ENCODE measurements at regions not wholly inside any gene's neighbourhood (a gene's known extent, or its start where the extent isn't known, plus 50 kb on each side); places are given as distances from the start of the nearest gene placed in this dataset.

DNA sequence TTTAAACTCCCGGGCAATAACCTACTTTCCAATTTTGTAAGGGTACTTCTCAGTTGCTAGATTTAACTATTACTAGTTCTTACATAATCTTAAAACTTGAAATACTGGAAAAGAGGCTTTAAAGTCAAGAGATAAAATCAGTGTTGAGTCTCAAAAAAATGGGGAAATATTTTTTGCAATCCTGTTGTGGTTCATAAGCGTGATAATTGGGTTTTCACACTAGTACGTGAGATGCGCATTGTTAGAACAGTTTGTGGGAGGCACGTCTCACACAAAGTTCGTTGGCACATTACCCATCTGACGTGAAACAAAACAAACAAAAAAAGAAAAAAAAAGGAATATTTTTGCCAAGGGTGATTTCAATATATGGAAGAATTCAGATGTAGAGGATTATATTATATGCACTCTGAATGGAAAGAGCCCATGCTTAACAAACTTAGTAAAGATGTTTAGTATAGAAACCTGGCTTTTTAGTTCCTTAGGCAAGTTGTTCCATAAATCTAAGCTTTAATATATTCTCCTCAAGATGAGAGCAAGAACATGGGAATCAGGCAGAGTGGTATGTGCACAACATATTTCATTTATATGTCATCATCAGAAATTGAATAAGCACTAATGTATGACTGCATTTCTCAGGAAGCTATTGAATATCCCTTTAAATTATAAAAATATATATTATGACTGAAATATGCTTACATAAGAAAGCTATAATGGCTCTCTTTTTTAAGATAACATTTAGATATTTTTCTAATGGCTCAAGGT, 73.9 kb upstream of the TNFSF4 start:
- no peaks in the 10 kb centered on the region for H3K27me3 Mint-ChIP-seq (ENCODE audit: insufficient read depth, unreplicated experiment)
- intact Hi-C loops (cut with micrococcal nuclease) = no loop called here
- POLR2A ChIA-PET = interaction anchor here (0.5 to 0.7 kb wide), 2 partner anchors 12 to 95 kb away, joined by 3 read pairs; no protein-coding TSS in a partner anchor
- CTCF ChIA-PET = interaction anchor here (0.6 to 1.5 kb wide), 4 partner anchors 20 to 758 kb away, joined by 3 to 4 read pairs (median 3); no protein-coding TSS in a partner anchor
- H3K4me3 Mint-ChIP-seq (ENCODE audit: unreplicated experiment) = no peak overlapping the region
- no peaks in the 10 kb centered on the region for H3K4me1 Mint-ChIP-seq (ENCODE audit: insufficient read depth, unreplicated experiment)
- no peak overlapping the region for H3K27ac Mint-ChIP-seq (ENCODE audit: low read depth, unreplicated experiment)
- no peaks in the 10 kb centered on the region for H3K36me3 Mint-ChIP-seq (ENCODE audit: insufficient read depth, unreplicated experiment)
- H3K9me3 Mint-ChIP-seq (ENCODE audit: unreplicated experiment) = peaks cover 8% of the 10 kb centered on the region
- DNase-seq (ENCODE audit: unreplicated experiment) = no peak
- TF ChIP-seq CTCF (IDR thresholded peaks at IDR 0.05; ENCODE audit: unreplicated experiment) = no peak
- BruUV-seq (replicated peaks) = no TSS peak

GRCh38 chr1:173285048-173285447, 77.9 kb upstream of the TNFSF4 start:
- ChIA-PET POLR2A (no interaction called here), CTCF (no interaction called here)
- Mint-ChIP-seq H3K4me3 (ENCODE audit: unreplicated experiment) (no peak overlapping the region), H3K9me3 (ENCODE audit: unreplicated experiment) (peaks cover 3% of the 10 kb centered on the region), H3K27me3 (ENCODE audit: insufficient read depth, unreplicated experiment) (no peaks in the 10 kb centered on the region), H3K36me3 (ENCODE audit: insufficient read depth, unreplicated experiment) (no peaks in the 10 kb centered on the region), H3K4me1 (ENCODE audit: insufficient read depth, unreplicated experiment) (no peaks in the 10 kb centered on the region), H3K27ac (ENCODE audit: low read depth, unreplicated experiment) (no peak overlapping the region)
- intact Hi-C loops (cut with micrococcal nuclease) = no loop called here
- TF ChIP-seq CTCF (IDR thresholded peaks at IDR 0.05; ENCODE audit: unreplicated experiment) = no peak
- no TSS peak for BruUV-seq (replicated peaks)
- no peak for DNase-seq (ENCODE audit: unreplicated experiment)

DNA sequence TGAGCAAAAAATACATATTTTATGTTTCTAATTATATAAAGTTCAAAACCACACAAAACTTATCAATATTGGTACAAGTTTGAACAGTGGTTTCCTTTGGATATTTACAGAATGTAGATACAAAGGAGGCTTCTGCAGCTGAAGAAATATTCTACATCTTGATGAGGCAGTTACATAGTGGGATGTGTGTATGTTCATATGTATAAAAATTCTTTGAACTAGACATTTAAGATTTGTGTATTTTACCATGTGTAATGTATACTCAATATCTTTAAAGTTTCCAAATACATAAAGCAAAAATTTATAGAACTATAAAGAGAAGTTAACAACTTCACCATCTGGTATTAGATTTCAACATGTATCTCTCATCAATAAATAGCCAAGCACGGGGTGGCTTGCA, 80.7 kb upstream of the TNFSF4 start:
- Mint-ChIP-seq H3K9me3 (ENCODE audit: unreplicated experiment) (peaks cover 12% of the 10 kb centered on the region), H3K36me3 (ENCODE audit: insufficient read depth, unreplicated experiment) (no peaks in the 10 kb centered on the region), H3K4me1 (ENCODE audit: insufficient read depth, unreplicated experiment) (no peaks in the 10 kb centered on the region), H3K27me3 (ENCODE audit: insufficient read depth, unreplicated experiment) (no peaks in the 10 kb centered on the region), H3K4me3 (ENCODE audit: unreplicated experiment) (no peak overlapping the region), H3K27ac (ENCODE audit: low read depth, unreplicated experiment) (no peak overlapping the region)
- CTCF ChIA-PET = no interaction called here
- BruUV-seq (replicated peaks) = no TSS peak
- DNase-seq (ENCODE audit: unreplicated experiment) = no peak
- POLR2A ChIA-PET = no interaction called here
- intact Hi-C loops (cut with micrococcal nuclease) = no loop called here
- TF ChIP-seq CTCF (IDR thresholded peaks at IDR 0.05; ENCODE audit: unreplicated experiment) = no peak

GRCh38 chr1:173293756-173294155, 86.6 kb upstream of the TNFSF4 start:
- ChIA-PET POLR2A (interaction anchor here (0.6 kb wide), 1 partner anchor 421 kb away, joined by 3 read pairs; the partner anchor contains the start of gene KLHL20), CTCF (interaction anchor here (1.4 kb wide), 1 partner anchor 11 kb away, joined by 3 read pairs; no protein-coding TSS in a partner anchor)
- Mint-ChIP-seq H3K27me3 (ENCODE audit: insufficient read depth, unreplicated experiment) (no peaks in the 10 kb centered on the region), H3K4me3 (ENCODE audit: unreplicated experiment) (no peak overlapping the region), H3K4me1 (ENCODE audit: insufficient read depth, unreplicated experiment) (peaks cover 10% of the 10 kb centered on the region), H3K36me3 (ENCODE audit: insufficient read depth, unreplicated experiment) (no peaks in the 10 kb centered on the region), H3K9me3 (ENCODE audit: unreplicated experiment) (peaks cover 19% of the 10 kb centered on the region), H3K27ac (ENCODE audit: low read depth, unreplicated experiment) (no peak overlapping the region)
- no TSS peak for BruUV-seq (replicated peaks)
- no peak for DNase-seq (ENCODE audit: unreplicated experiment)
- intact Hi-C loops (cut with micrococcal nuclease) = no loop called here
- no peak for TF ChIP-seq CTCF (IDR thresholded peaks at IDR 0.05; ENCODE audit: unreplicated experiment)

Measured in MCF 10A (cell line).